ENCODE measurements at regions not wholly inside any gene's neighbourhood (a gene's known extent, or its start where the extent isn't known, plus 50 kb on each side); places are given as distances from the start of the nearest gene placed in this dataset.
"Not testable (repeated sequence)": the region's sequence is repeated elsewhere in the genome, so short reads cannot be mapped to it uniquely, and the experiment has no call there.

DNA sequence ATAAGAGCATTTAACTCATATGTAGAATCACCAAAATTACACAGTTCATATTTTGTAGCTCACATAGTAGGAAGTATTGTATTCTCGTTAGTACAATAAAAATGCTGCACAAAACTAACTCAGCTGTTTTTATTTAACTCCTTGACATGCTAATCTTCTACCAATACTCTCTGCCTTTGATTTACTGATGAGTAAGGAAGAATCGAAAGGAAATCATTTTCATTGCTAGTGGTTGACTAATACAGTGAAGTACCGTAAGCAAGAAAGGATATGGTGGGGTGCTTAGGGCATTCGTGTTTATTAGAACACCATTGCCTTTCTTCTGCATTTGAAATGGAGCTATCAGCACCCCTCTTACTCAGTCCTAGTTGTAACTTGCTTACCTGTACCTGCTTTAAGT is 1239.1 kb upstream of the TENM3 start:
- DNase-seq = no peak

DNA sequence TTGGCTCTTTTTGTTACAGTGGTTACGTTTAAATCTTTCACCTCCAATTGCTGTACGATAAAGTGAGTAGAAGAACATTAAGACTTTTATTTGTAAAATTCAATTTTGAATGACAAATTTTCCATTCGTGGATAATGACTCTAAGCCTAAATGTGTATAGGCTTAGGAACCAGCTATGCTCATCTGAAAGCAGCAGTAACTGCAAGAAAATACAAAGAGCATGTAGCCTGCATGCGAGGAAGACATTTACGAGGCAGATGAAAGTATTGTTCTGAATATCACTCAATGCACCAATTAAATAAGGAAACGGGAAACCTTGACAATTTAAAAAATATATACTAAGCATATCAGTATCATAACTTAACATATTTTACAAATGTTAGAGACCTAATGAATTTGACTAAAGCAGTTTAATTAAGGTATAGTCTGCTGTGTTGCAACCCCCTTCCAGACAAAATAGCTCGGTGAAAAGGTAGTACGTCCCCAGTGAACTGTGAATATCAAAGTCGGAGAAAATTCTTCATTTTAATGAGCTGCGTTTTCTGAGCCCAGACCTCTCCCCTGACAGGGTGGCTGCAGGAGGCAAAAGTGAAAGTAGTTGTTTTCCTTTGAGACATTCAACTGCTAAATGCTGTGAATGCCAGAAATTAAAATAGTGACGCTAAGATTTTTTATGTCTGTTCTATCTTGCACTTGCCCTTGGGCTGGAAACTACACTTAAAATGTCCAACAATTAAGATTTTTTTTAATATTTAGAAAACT is 1236.5 kb upstream of the TENM3 start:
- DNase-seq = no peak

DNA sequence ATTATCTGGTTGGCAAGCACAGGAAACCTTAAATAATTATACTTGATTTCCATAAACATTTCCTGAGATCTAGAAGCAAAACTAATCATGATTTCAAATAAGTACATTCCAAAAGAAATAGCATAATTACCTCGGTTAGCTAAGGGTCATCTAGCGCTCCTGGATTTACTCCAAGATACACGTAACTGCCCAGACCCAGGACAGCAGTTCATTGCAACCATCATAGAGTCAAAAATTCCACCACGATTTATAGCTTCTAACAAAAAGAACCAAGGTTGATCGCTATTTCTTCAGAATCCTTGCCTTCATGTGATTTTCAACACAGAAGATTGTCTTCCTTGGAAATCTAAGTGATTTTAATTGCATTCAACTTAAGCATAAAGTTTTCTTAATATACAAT is 1235.5 kb upstream of the TENM3 start:
- no peak for DNase-seq

- no peak for DNase-seq
These were observed 1235.0 kb upstream of the TENM3 start for GRCh38 chr4:181008164-181008563.

GRCh38 chr4:181013162-181013561 is 1230.0 kb upstream of the TENM3 start:
- DNase-seq = no peak

DNA sequence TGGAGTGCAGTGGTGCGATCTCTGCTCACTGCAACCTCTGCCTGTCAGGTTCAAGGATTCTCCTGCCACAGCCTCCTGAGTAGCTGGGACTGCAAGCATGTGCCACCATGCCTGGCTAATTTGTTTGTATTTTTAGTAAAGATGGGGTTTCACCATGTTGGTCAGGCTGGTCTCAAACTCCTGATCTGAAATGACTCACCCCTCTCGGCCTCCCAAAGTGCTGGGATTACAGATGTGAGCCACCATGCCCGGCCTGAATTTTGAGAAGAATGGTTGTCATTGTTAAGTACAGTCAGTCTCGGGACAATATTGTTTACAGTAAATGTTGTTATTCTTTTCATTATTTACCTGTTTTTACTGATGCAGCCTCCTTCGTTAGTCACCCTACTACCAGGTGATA is 1226.2 kb upstream of the TENM3 start:
- no peak for DNase-seq

GRCh38 chr4:181018472-181018871 is 1224.7 kb upstream of the TENM3 start:
- DNase-seq = no peak

DNA sequence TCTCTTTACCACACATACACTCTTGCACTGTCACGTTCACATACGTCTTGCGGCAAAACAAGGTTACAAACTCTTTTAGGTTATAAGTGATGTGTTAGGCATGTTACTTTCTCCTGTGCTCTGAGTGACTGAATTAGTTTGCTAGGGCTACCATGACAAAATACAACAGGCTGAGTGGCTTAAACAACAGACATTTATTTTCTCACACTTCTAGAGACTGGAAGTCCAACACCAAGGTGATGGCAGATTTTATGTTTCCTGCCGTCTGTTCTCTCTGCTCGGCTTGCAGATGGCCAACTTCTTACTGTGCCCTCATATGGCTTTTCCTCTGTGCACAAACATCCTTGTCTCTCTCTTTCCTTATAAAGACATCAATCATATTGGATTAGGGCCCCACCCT is 1224.3 kb upstream of the TENM3 start:
- DNase-seq = no peak

DNA sequence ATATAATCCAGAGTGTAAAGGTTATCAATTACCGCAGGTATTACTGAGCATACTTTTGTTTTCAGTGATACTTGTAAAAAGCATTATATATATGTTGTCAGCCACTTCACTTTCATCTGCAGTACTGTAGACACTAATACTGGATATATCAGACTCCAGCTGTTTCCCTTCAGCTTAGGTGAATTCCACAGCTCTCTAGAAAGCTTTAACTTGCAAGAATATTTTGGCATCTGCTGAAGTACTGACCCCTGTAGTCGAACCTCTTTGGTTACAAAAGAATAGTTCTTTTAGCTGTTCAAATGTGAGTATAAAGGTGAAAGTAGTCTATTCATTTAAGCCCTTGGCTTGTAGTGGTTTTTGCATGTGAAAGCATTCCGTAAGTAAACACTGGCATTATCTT is 1222.7 kb upstream of the TENM3 start:
- DNase-seq = no peak

DNA sequence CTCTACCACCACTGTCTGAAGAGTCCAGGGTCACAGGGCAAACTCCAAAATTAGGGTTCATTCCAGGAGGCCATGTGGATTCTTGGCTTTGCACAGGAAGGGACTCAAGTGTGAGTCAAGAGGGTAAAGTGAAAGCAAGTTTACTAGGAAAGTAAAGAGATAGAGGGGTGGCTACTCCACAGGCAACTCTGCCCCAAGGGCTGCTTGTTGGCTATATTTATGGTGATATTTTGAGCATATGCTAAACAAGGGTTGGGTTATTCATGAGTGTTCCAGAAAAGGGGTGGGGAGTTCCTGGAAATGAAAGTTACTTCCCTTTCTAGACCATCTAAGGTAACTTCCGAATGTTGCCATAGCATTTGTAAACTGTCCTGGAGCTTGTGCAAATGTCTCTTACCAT is 1222.0 kb upstream of the TENM3 start:
- DNase-seq = no peak

DNA sequence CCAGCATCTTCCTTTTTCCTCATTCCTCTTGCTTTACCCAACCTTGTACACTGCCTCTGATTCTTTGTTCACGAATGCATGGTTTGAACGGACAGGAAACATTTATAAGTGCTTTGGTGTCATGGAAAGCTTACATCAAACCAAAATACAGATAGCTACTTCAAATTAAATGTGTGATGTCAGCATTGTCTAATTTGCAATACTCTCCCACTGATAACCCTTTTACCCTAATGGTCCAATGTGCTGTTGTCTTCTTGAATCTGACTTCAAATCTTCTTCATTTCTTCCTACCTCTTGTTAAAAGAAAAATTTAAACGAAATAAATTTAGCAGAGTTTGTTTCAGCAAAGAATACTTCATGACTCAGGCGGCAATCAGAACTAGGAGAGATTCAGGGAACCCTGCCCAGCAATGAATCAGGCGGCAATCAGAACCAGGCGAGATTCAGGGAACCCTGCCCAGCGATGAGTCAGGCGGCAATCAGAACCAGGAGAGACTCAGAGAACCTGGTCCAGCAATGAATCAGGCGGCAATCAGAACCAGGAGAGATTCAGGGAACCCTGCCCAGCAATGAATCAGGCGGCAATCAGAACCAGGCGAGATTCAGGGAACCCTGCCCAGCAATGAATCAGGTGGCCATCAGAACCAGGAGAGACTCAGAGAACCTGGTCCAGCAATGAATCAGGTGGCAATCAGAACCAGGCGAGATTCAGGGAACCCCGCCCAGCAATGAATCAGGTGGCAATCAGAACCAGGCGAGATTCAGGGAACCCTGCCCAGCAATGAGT is 1212.9 kb upstream of the TENM3 start:
- not testable (repeated sequence) for DNase-seq

DNA sequence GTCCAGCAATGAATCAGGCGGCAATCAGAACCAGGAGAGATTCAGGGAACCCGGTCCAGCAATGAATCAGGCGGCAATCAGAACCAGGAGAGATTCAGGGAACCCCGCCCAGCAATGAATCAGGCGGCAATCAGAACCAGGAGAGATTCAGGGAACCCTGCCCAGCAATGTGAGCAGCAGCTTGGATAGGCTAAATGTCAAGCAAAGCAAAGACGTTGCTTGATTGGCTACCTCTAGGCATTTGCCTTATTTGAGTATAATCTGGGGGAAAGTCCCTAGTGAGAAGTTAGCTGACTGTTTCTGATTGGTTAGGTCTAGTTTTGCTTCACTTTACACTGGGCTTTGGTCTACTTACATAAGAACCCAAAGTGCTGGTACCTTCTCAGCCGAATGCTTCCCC is 1212.2 kb upstream of the TENM3 start:
- DNase-seq = no peak

DNA sequence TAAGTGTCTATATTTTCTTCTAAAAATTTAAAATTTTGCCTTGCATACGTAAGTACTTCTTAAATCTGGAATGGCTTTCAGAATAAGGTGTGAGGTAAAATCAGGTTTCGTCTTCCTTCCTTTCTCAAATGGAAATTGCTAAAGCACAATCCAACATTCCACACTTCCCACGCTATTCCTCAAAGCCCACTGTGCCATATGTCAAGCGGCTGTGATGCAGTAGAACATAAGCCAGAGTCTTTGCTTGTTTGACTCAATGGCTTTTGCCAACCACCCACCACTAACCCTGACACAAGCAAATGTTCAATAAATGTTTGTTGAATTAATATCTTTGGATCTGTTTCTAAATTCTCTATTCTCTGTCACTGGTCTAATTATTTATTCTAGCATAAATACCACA is 1199.7 kb upstream of the TENM3 start:
- DNase-seq = no peak

DNA sequence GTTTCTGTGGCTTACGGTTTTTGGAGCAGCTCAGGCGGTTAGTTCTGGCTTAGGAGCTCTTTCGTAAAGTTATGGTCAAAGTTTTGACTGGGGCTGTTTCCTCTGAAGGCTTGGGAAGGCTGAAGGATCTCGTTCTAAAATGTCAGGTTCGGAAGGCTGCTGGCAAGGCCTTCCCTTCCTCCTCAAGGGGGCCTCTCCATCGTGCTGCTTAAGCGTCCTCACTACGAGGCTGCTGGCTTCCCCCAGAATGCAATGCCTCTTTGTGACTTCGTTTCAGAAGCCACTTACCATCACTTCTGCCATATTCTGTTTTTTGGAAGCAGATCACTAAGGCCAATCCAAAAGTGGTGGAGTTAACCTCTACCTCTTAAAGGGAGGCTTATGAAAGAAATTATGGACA is 1196.4 kb upstream of the TENM3 start:
- DNase-seq = no peak

DNA sequence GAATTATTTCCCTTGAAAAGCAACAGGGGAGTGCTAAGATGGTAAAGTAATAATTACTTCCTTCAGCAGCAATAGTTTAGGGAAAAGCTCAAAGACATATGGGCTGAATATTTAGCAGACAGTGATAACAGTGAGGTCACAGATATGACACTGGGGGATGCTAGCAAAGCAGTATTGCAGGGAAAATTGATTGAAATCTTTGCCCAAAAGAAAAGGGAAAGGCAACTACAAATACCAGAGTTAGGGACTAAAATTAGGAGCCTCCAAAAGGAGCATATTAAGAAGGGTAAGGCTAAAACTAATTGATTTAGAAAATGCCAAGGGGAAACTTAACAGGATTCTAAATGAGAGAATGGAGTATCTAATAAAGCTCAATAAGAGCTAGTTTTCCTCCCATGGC is 1191.3 kb upstream of the TENM3 start:
- no peak for DNase-seq

GRCh38 chr4:181061787-181062186 is 1181.4 kb upstream of the TENM3 start:
- no peak for DNase-seq

DNA sequence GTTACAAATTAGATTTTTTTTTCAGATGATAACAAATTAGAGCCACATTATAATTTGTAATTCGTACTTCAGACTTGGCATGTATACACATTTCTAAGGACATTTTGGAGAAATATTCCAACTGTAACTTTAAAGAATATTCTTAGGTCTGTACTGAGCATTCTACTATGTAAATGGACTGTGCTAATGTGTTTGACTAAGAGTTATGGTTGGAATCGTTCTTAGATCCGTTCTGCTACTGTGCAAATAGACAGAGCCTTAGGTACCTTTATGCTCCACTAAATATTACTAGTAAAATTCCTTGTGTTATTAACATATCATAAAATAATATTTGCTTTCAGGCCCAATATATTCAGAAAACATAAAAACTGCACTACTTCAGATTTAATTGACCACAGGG is 1180.0 kb upstream of the TENM3 start:
- DNase-seq = no peak

GRCh38 chr4:181077341-181077740 is 1165.9 kb upstream of the TENM3 start:
- DNase-seq = no peak

GRCh38 chr4:181078196-181078595 is 1165.0 kb upstream of the TENM3 start:
- no peak for DNase-seq

- DNase-seq = no peak
These were observed 1159.3 kb upstream of the TENM3 start for GRCh38 chr4:181083757-181084361.

- DNase-seq = no peak
These were observed 1157.6 kb upstream of the TENM3 start for GRCh38 chr4:181085557-181085956.

DNA sequence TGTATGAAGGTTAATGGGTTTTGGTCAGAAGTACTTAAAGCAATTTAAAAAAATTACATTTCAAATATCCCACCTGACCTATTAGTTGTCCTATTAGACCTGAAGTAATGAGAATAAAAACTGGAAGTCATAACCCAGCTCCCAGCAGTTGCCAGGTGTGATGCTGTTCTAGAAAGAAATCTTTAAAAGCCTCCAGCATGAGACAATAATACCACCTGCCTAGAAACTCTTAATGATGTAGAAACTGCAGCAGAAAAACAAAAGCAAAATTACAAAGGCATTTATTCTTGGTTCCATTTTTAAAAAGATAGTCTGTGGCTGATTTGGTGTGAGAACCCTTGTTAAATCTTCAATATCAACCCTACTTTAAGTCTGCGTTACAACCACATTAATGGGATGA is 1137.7 kb upstream of the TENM3 start:
- DNase-seq = no peak

- no peak for DNase-seq
These were observed 1136.8 kb upstream of the TENM3 start for GRCh38 chr4:181106398-181106797.

DNA sequence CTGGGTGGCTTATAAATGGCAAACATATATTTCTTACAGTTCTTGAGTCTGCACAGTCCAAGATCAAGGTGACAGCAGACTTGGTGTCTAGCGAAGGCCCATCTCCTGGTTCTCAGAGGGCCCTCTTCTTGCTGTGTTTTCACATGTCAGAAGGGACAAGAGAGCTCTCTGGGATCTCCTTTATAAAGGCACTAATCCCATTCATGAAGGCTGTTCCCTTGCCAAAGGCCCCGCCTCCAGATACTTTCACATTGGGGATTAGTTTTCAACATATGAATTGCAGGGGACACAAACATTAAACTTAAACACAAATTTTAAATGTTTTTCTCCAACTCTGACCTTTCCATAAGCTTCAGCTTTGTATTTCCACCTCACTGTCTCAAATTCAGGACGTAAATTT is 1135.0 kb upstream of the TENM3 start:
- no peak for DNase-seq
